Adrenal gland (tissue), 9 donors: ENCODE measurements at regions not wholly inside any gene's neighbourhood (a gene's known extent, or its start where the extent isn't known, plus 50 kb on each side); places are given as distances from the start of the nearest gene placed in this dataset.
A peak's percentile ranks its signal among the peaks of the same experiment; 100 is the strongest.

ENCODE experiments used
- DNase-seq, 7 donors: peaks; one replicate each; pipeline ENCODE4 v3.0.0-alpha.2; 2019 to 2020
- H3K27ac ChIP-seq, 5 donors: fragments of 200-600 bp; sonication (generic) in 4 of 5; 1 replicate in 3 of 5; 2 replicates in 2 of 5; pipeline versions ENCODE4 v1.5.1 to v1.8.0; 2016 to 2020; ENCODE audit warnings: mild to moderate bottlenecking in 1 of 5
- H3K27me3 ChIP-seq: fragments of 200-600 bp; 2 replicates; pipeline ENCODE4 v1.8.0; 2021
- H3K36me3 ChIP-seq, 2 donors: fragments of 200-600 bp; replicated peaks in 1 of 2; 1 replicate in 1 of 2; 2 replicates in 1 of 2; pipeline versions ENCODE4 v1.5.1 to v1.8.0; 2018 to 2022
- H3K4me1 ChIP-seq, 2 donors: fragments of 200-600 bp; replicated peaks in 1 of 2; 1 replicate in 1 of 2; 2 replicates in 1 of 2; pipeline versions ENCODE4 v1.5.1 to v1.8.0; 2018 to 2021
- H3K4me3 ChIP-seq, 4 donors: fragments of 200-600 bp; sonication (generic) in 3 of 4; one replicate each; pipeline ENCODE4 v1.5.1; 2016 to 2018
- H3K9me3 ChIP-seq, 3 donors: fragments of 200-600 bp; sonication (generic) in 1 of 3; replicated peaks in 1 of 3; 1 replicate in 2 of 3; 2 replicates in 1 of 3; pipeline versions ENCODE4 v1.5.1 to v1.8.0; 2016 to 2021
- CTCF ChIP-seq, 6 experiments: fragments of 450-650 bp in 4 of 6; fragments of 200-600 bp in 2 of 6; sonication (generic) in 1 of 6; IDR thresholded peaks; 1 replicate in 5 of 6; 2 replicates in 1 of 6; pipeline versions ENCODE4 v1.5.1 to v1.8.0; 2016 to 2021; ENCODE audit warnings: antibody characterized with exemption in 6 of 6, mild to moderate bottlenecking in 2 of 6, moderate library complexity in 1 of 6
- POLR2A ChIP-seq, 2 donors: fragments of 450-650 bp; IDR thresholded peaks; one replicate each; pipeline ENCODE4 v1.6.1; 2017; ENCODE audit warnings: antibody characterized with exemption in 2 of 2, mild to moderate bottlenecking in 2 of 2, moderate library complexity in 1 of 2
- WGBS, 4 donors: extraction: QIAGEN DNeasy Blood & Tissue Kit in 2 of 4; methylation state at CpG; one replicate each; pipeline versions ENCODE4 v1.1.5 to v1.1.7; 2013 to 2017; 5-methylcytosine and 5-hydroxymethylcytosine counted together
- intact Hi-C, 2 donors: fragments of 100-400 bp; cut with DNase I; formaldehyde crosslinking; loops; one replicate each; pipeline versions ENCODE4 v1.14.1 to v1.15.0; 2022 to 2023
- donor health status: healthy with polysubstance abuse.
- donor health status: Bipolar disorder and iron deficiency.
- donor health status: DM: yes; HTN: yes; CAD: no.
- donor health status: DM: no; HTN: no; CAD: no.
- donor health status: DM: no; HTN: no; CAD: no.

- H3K36me3 ChIP-seq, result no peaks in the 10 kb centered on the region
- H3K9me3 ChIP-seq, result no peaks in the 10 kb centered on the region
- TF ChIP-seq CTCF (IDR thresholded peaks at IDR 0.05) (no peak), POLR2A (IDR thresholded peaks at IDR 0.05) (no peak)
- no peaks in the 10 kb centered on the region for H3K4me1 ChIP-seq
- 76 to 90% (median 83%) methylated on average over 9 of the region's 9 CpGs for WGBS, 4 donors
- no peaks in the 10 kb centered on the region for H3K27me3 ChIP-seq
- intact Hi-C loops, result no loop called here
- no peak for DNase-seq
- H3K4me3 ChIP-seq, result no peak overlapping the region
- no peak overlapping the region for H3K27ac ChIP-seq
Measured at GRCh38 chr12:88953029-88953586, 372.8 kb upstream of the KITLG start.

- H3K36me3 ChIP-seq, result no peaks in the 10 kb centered on the region
- TF ChIP-seq CTCF (IDR thresholded peaks at IDR 0.05) (no peak), POLR2A (IDR thresholded peaks at IDR 0.05) (no peak)
- H3K9me3 ChIP-seq, result no peaks in the 10 kb centered on the region
- no peak overlapping the region for H3K27ac ChIP-seq
- 84 to 94% (median 92%) methylated on average over 1 of the region's 1 CpG for WGBS, 4 donors
- peak in 6 of 7 donors; percentile 23 to 49 (median 40) for DNase-seq
- intact Hi-C loops, result no loop called here
- H3K4me1 ChIP-seq, result no peaks in the 10 kb centered on the region
- H3K27me3 ChIP-seq, result no peaks in the 10 kb centered on the region
- no peak overlapping the region for H3K4me3 ChIP-seq
Measured at GRCh38 chr12:88952562-88952942, 372.3 kb upstream of the KITLG start.

DNA sequence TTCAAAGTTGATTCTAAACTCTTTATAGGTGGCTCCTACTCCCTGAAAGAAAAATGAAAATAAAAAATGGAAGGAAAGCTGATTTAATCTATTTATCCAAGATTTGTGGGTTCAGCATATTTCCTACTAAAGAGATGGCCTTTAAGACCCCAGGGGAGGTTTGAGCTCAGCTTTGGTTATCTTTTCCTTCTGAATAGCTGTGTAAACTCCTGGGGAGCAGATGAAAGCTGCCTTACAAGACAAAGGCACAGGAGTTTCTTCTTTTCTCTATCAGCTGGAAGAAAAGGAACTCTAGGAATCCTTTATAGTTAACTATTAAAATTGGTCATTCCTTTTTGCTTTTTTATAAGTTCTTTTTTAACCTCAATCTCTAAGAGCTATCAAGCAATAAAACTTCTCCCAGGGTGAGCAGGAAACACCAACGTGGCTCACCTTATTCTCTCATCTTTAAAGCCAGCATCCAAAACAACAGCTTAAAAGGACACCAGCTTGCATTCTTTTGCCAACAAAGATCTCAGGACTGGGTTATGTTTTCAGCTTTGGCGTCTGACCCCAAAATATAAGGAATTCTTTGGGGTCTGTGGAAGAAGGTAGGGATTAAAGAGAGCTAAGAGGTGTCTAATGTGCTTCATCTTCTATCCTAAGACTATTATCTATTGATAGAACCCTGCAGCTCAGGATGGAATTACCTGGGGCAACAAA lies 371.7 kb upstream of the KITLG start:
- intact Hi-C loops, result no loop called here
- 44 to 56% (median 48%) methylated on average over 2 of the region's 2 CpGs for WGBS, 4 donors

GRCh38 chr12:88951177-88951576 lies 370.9 kb upstream of the KITLG start:
- intact Hi-C loops, result no loop called here
- TF ChIP-seq POLR2A (IDR thresholded peaks at IDR 0.05) (no peak), CTCF (IDR thresholded peaks at IDR 0.05) (no peak)

More for the DNA sequence above, 371.7 kb upstream of the KITLG start:
- no peak overlapping the region for H3K27ac ChIP-seq
- no peaks in the 10 kb centered on the region for H3K27me3 ChIP-seq
- no peak overlapping the region for H3K4me3 ChIP-seq
- no peaks in the 10 kb centered on the region for H3K4me1 ChIP-seq
- TF ChIP-seq POLR2A (IDR thresholded peaks at IDR 0.05), result no peak
- no peak for TF ChIP-seq CTCF (IDR thresholded peaks at IDR 0.05)
- DNase-seq, result no peak
- no peaks in the 10 kb centered on the region for H3K36me3 ChIP-seq
- H3K9me3 ChIP-seq, result no peaks in the 10 kb centered on the region

More at GRCh38 chr12:88951177-88951576, 370.9 kb upstream of the KITLG start:
- Histone ChIP-seq H3K4me3 (no peak overlapping the region), H3K27me3 (no peaks in the 10 kb centered on the region), H3K4me1 (no peaks in the 10 kb centered on the region), H3K9me3 (no peaks in the 10 kb centered on the region), H3K36me3 (no peaks in the 10 kb centered on the region), H3K27ac (no peak overlapping the region)
- WGBS, 4 donors, result 82 to 95% (median 87%) methylated on average over 2 of the region's 2 CpGs
- no peak for DNase-seq
